ENCODE measurements at regions not wholly inside any gene's neighbourhood (a gene's known extent, or its start where the extent isn't known, plus 50 kb on each side); places are given as distances from the start of the nearest gene placed in this dataset.

- no peak for TF ChIP-seq POLR2AphosphoS5 (IDR thresholded peaks at IDR 0.05; ENCODE audit: low read depth)
- TF ChIP-seq, protein P1, sequence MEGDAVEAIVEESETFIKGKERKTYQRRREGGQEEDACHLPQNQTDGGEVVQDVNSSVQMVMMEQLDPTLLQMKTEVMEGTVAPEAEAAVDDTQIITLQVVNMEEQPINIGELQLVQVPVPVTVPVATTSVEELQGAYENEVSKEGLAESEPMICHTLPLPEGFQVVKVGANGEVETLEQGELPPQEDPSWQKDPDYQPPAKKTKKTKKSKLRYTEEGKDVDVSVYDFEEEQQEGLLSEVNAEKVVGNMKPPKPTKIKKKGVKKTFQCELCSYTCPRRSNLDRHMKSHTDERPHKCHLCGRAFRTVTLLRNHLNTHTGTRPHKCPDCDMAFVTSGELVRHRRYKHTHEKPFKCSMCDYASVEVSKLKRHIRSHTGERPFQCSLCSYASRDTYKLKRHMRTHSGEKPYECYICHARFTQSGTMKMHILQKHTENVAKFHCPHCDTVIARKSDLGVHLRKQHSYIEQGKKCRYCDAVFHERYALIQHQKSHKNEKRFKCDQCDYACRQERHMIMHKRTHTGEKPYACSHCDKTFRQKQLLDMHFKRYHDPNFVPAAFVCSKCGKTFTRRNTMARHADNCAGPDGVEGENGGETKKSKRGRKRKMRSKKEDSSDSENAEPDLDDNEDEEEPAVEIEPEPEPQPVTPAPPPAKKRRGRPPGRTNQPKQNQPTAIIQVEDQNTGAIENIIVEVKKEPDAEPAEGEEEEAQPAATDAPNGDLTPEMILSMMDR (conservative IDR thresholded peaks at IDR 0.05; ENCODE audit: low read depth in 2 of 2), result no peak
- TF ChIP-seq EZH2phosphoT487 (IDR thresholded peaks at IDR 0.05; ENCODE audit: unreplicated experiment), result no peak
- TF ChIP-seq EZH2 (IDR thresholded peaks at IDR 0.05; ENCODE audit: low read depth, unreplicated experiment), result no peak
- TF ChIP-seq, protein P2, sequence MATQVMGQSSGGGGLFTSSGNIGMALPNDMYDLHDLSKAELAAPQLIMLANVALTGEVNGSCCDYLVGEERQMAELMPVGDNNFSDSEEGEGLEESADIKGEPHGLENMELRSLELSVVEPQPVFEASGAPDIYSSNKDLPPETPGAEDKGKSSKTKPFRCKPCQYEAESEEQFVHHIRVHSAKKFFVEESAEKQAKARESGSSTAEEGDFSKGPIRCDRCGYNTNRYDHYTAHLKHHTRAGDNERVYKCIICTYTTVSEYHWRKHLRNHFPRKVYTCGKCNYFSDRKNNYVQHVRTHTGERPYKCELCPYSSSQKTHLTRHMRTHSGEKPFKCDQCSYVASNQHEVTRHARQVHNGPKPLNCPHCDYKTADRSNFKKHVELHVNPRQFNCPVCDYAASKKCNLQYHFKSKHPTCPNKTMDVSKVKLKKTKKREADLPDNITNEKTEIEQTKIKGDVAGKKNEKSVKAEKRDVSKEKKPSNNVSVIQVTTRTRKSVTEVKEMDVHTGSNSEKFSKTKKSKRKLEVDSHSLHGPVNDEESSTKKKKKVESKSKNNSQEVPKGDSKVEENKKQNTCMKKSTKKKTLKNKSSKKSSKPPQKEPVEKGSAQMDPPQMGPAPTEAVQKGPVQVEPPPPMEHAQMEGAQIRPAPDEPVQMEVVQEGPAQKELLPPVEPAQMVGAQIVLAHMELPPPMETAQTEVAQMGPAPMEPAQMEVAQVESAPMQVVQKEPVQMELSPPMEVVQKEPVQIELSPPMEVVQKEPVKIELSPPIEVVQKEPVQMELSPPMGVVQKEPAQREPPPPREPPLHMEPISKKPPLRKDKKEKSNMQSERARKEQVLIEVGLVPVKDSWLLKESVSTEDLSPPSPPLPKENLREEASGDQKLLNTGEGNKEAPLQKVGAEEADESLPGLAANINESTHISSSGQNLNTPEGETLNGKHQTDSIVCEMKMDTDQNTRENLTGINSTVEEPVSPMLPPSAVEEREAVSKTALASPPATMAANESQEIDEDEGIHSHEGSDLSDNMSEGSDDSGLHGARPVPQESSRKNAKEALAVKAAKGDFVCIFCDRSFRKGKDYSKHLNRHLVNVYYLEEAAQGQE (IDR thresholded peaks at IDR 0.05; ENCODE audit: unreplicated experiment), result no peak
- no peak for TF ChIP-seq CREB1 (CRISPR knock-in tag; IDR thresholded peaks at IDR 0.05; ENCODE audit: low read depth)
- no peak for TF ChIP-seq ZNF114 (CRISPR knock-in tag; IDR thresholded peaks at IDR 0.05)
- no peak for TF ChIP-seq NANOG (IDR thresholded peaks at IDR 0.05; ENCODE audit: borderline replicate concordance)
- no peak for TF ChIP-seq JUNB (IDR thresholded peaks at IDR 0.05; ENCODE audit: unreplicated experiment)
- TF ChIP-seq ETS1 (IDR thresholded peaks at IDR 0.05), result no peak
- TF ChIP-seq STAT1 (IDR thresholded peaks at IDR 0.05; ENCODE audit: unreplicated experiment), result no peak
- TF ChIP-seq ZNF331 (CRISPR knock-in tag; IDR thresholded peaks at IDR 0.05; ENCODE audit: low read depth), result no peak
These were observed 190.1 kb downstream of the ZIC4 start for GRCh38 chr3:147216143-147216673.
